K562 (cell line): ENCODE measurements at regions not wholly inside any gene's neighbourhood (a gene's known extent, or its start where the extent isn't known, plus 50 kb on each side); places are given as distances from the start of the nearest gene placed in this dataset.

Experiments
- ATAC-seq: fragments of 200-7000 bp; cut with Tn5 transposase; 3 replicates; pipeline ENCODE4 v1.9.1; 2020; ENCODE audit warnings: moderate library complexity
- BruUV-seq: library from RNA; stranded (reverse); fragments of 400-500 nt; replicated peaks from 2 replicates; lab custom pipeline; 2021; lab: Mats Ljungman, UMichigan
- CTCF ChIA-PET: fragments of 300-600 bp; formaldehyde crosslinking; extraction: SDS; loops from one replicate; lab custom pipeline; 2021; ENCODE audit warnings: low intra/inter-chr PET ratio; lab: Yijun Ruan, JAX
- POLR2A ChIA-PET: fragments of 300-600, 350-650 bp; sonication (Branson Sonifier 250); formaldehyde crosslinking; extraction: SDS; loops from one replicate; lab custom pipeline; 2021; ENCODE audit warnings: antibody characterized with exemption, inconsistent platforms; lab: Yijun Ruan, JAX
- DNase-seq, 4 experiments: peaks; one replicate each; pipeline versions ENCODE4 v3.0.0 to v3.0.0-alpha.2; 2011 to 2018; ENCODE audit warnings: low spot score in 3 of 4, mixed read lengths in 3 of 4; ENCODE audit errors: extremely low read depth in 1 of 4
- FAIRE-seq: peaks from 2 replicates; lab custom pipeline; 2011; peaks lifted over from hg19 to GRCh38; lab: Jason Lieb, UNC
- H2AFZ ChIP-seq: 2 replicates; pipeline ENCODE4 v1.6.0; 2011; ENCODE audit warnings: low read depth, low read length, control low read depth, inconsistent platforms
- H3K27ac ChIP-seq: fragments of 200-600 bp; 3 replicates; pipeline ENCODE4 v1.8.0; 2011; ENCODE audit warnings: low read depth, mild to moderate bottlenecking, control low read depth, inconsistent platforms, low read length, moderate library complexity, mixed read lengths; ENCODE audit errors: extremely low read depth
- H3K27me3 ChIP-seq, 2 experiments: fragments of 300-600 bp in 1 of 2; 2 replicates in 1 of 2; 3 replicates in 1 of 2; pipeline versions ENCODE4 v1.6.0 to v1.8.0; 2011; ENCODE audit warnings: inconsistent platforms in 2 of 2, low read length in 2 of 2, mild to moderate bottlenecking in 1 of 2, mixed read lengths in 1 of 2, moderate library complexity in 1 of 2; ENCODE audit not compliant: control insufficient read depth in 2 of 2, insufficient read depth in 2 of 2
- H3K36me3 ChIP-seq: fragments of 300-600 bp; 3 replicates; pipeline ENCODE4 v1.8.0; 2011; ENCODE audit warnings: mild to moderate bottlenecking, low read length, inconsistent platforms; ENCODE audit not compliant: control insufficient read depth, insufficient read depth
- H3K4me1 ChIP-seq, 2 experiments: fragments of 200-600 bp in 1 of 2; replicated peaks in 1 of 2; 2 replicates in 1 of 2; 3 replicates in 1 of 2; pipeline versions ENCODE4 v1.5.1 to v1.8.0; 2011; ENCODE audit warnings: inconsistent platforms in 2 of 2, low read length in 2 of 2, mild to moderate bottlenecking in 1 of 2, mixed read lengths in 1 of 2, moderate library complexity in 1 of 2; ENCODE audit not compliant: control insufficient read depth in 2 of 2, insufficient read depth in 2 of 2
- H3K4me2 ChIP-seq: 2 replicates; pipeline ENCODE4 v1.6.1; 2011; ENCODE audit warnings: low read length, control low read depth, inconsistent platforms, mixed read lengths; ENCODE audit not compliant: insufficient read depth
- H3K4me3 ChIP-seq: fragments of 200-600 bp; sonication (generic), shearing (Covaris generic); 2 replicates; pipeline ENCODE4 v1.5.1; 2016; ENCODE audit warnings: control low read depth, inconsistent platforms
- H3K79me2 ChIP-seq: fragments of 200-600 bp; 3 replicates; pipeline ENCODE4 v1.8.0; 2011; ENCODE audit warnings: low read length, inconsistent platforms; ENCODE audit not compliant: control insufficient read depth, insufficient read depth
- H3K9ac ChIP-seq, 2 experiments: 2 replicates each; pipeline versions ENCODE4 v1.6.0 to v1.6.1; 2011; ENCODE audit warnings: low read depth in 2 of 2, low read length in 2 of 2, control low read depth in 1 of 2, inconsistent platforms in 1 of 2, mild to moderate bottlenecking in 1 of 2, mixed read lengths in 1 of 2; ENCODE audit not compliant: insufficient read depth in 1 of 2
- H3K9me1 ChIP-seq: one replicate; pipeline ENCODE4 v1.6.0; 2011; ENCODE audit warnings: inconsistent platforms, mild to moderate bottlenecking, low read length, moderate library complexity; ENCODE audit not compliant: control insufficient read depth, insufficient read depth
- H3K9me3 ChIP-seq: replicated peaks from 2 replicates; pipeline ENCODE4 v1.5.1; 2011; ENCODE audit warnings: low read depth, low read length, inconsistent platforms; ENCODE audit not compliant: control insufficient read depth, insufficient read depth
- H4K20me1 ChIP-seq: replicated peaks from 2 replicates; pipeline ENCODE4 v1.6.1; 2011; ENCODE audit warnings: low read length, inconsistent platforms, mixed read lengths; ENCODE audit not compliant: control insufficient read depth, insufficient read depth
- BACH1 ChIP-seq: fragments of 200-800 bp; sonication (Bioruptor generic); IDR thresholded peaks from 2 replicates; pipeline ENCODE4 v1.6.1; 2016; ENCODE audit warnings: missing genetic modification characterization, missing compliant biosample characterization
- BHLHE40 ChIP-seq: IDR thresholded peaks from 2 replicates; pipeline ENCODE4 v1.6.1; 2011; ENCODE audit warnings: low read length, improper control_type of control experiment
- CBX2 ChIP-seq: fragments of 200-600 bp; sonication (generic); IDR thresholded peaks from one replicate; pipeline ENCODE4 v1.6.1; 2012; ENCODE audit warnings: mild to moderate bottlenecking, low read length, inconsistent platforms; ENCODE audit not compliant: insufficient read depth, poor library complexity, severe bottlenecking
- CHCHD3 ChIP-seq: fragments of 250-450 bp; sonication (Bioruptor Pico); IDR thresholded peaks from 2 replicates; pipeline ENCODE4 v2.1.2; 2022; ENCODE audit warnings: mild to moderate bottlenecking
- CTBP1 ChIP-seq: fragments of 450-650 bp; IDR thresholded peaks from 2 replicates; pipeline ENCODE4 v1.6.1; 2016; ENCODE audit warnings: borderline replicate concordance
- E2F6 ChIP-seq, 2 experiments: IDR thresholded peaks; 2 replicates each; pipeline ENCODE4 v1.6.1; 2011; ENCODE audit warnings: borderline replicate concordance in 1 of 2, control low read depth in 1 of 2, low read depth in 1 of 2, low read length in 1 of 2, mild to moderate bottlenecking in 1 of 2, mixed read lengths in 1 of 2, moderate library complexity in 1 of 2; ENCODE audit not compliant: insufficient read depth in 1 of 2, insufficient read length in 1 of 2, poor library complexity in 1 of 2, severe bottlenecking in 1 of 2; ENCODE audit errors: extremely low read depth in 1 of 2
- ESRRA ChIP-seq: fragments of 450-650 bp; IDR thresholded peaks from 2 replicates; pipeline ENCODE4 v1.6.1; 2014; ENCODE audit warnings: low read depth, mild to moderate bottlenecking, moderate library complexity, borderline replicate concordance
- HSF4 ChIP-seq: fragments of 250-450 bp; sonication (Bioruptor Pico); IDR thresholded peaks from 2 replicates; pipeline ENCODE4 v2.1.2; 2022; ENCODE audit warnings: mild to moderate bottlenecking, moderate library complexity, borderline replicate concordance
- LARP7 ChIP-seq: fragments of 450-650 bp; IDR thresholded peaks from 2 replicates; pipeline ENCODE4 v1.6.1; 2016
- MIER1 ChIP-seq: fragments of 450-650 bp; IDR thresholded peaks from 2 replicates; pipeline ENCODE4 v1.6.1; 2016; ENCODE audit warnings: antibody characterized with exemption, mild to moderate bottlenecking, low read depth
- NEUROD1 ChIP-seq: fragments of 150-350 bp; IDR thresholded peaks from 2 replicates; pipeline ENCODE4 v1.6.1; 2014; ENCODE audit warnings: borderline replicate concordance, low read length, low read depth; ENCODE audit not compliant: partially characterized antibody
- POLR2G ChIP-seq: fragments of 200-400 bp; formaldehyde crosslinking; IDR thresholded peaks from 2 replicates; pipeline ENCODE4 v1.6.1; 2017; ENCODE audit warnings: low read depth, mild to moderate bottlenecking, antibody characterized with exemption, low read length, moderate library complexity
- POLR2H ChIP-seq: IDR thresholded peaks from 2 replicates; pipeline ENCODE4 v1.6.1; 2016; ENCODE audit warnings: missing genetic modification characterization, low read depth, mild to moderate bottlenecking, control low read depth, missing compliant biosample characterization, moderate library complexity
- POU5F1 ChIP-seq: fragments of 150-350 bp; IDR thresholded peaks from 2 replicates; pipeline ENCODE4 v1.6.1; 2014; ENCODE audit warnings: borderline replicate concordance, low read length, low read depth, mild to moderate bottlenecking; ENCODE audit not compliant: partially characterized antibody
- RUNX1 ChIP-seq: sonication (generic); IDR thresholded peaks from 2 replicates; pipeline ENCODE4 v1.6.1; 2016; ENCODE audit warnings: antibody characterized with exemption, low read depth
- TCF3 ChIP-seq: sonication (generic); formaldehyde crosslinking; IDR thresholded peaks from 2 replicates; pipeline ENCODE4 v1.4.0; 2020; ENCODE audit warnings: mild to moderate bottlenecking, missing genetic modification reagents
- ZNF24 ChIP-seq: fragments of 450-650 bp; IDR thresholded peaks from 2 replicates; pipeline ENCODE4 v1.6.1; 2016
- ZNF644 ChIP-seq: fragments of 200-800 bp; sonication (Bioruptor generic); IDR thresholded peaks from 2 replicates; pipeline ENCODE4 v1.6.1; 2016; ENCODE audit warnings: low read depth, missing genetic modification characterization, missing compliant biosample characterization
- WGBS: fragments of 100-300 bp; shearing (Covaris generic); methylation state at CpG from one replicate; pipeline ENCODE4 v1.1.6; 2016; ENCODE audit warnings: low coverage, mixed read lengths; ENCODE audit not compliant: insufficient coverage; ENCODE audit errors: missing lambda C conversion rate; 5-methylcytosine and 5-hydroxymethylcytosine counted together
- in situ Hi-C: fragments of 300-500 bp; cut with MboI; formaldehyde crosslinking; loops from 4 replicates; pipeline ENCODE4 v1.15.0; 2018; ENCODE audit warnings: inconsistent platforms, mixed read lengths
- intact Hi-C: fragments of 100-400 bp; cut with micrococcal nuclease; formaldehyde crosslinking; loops from 2 replicates; pipeline ENCODE4 v1.14.2; 2022

DNA sequence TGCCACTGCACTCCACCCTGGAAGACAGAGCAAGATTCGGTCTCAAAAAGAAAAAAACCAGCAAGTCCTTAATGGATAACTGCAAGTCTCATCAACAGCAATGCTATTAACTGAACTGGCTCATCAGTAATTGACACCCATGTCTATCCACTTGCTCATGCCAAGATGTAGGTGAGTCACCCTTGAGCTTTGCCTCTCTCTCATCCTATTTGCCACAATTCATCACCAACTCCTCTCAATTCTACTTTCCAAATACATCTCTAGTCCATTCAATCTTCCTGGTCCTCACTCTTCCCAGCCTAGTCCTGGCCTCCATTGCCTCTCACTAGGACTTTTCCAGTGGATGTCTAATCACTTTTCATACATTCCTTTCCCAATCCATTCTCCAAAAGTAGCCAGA is 103.7 kb upstream of the PRMT6 start:
- no peak for DNase-seq
- Histone ChIP-seq H3K4me3 (no peak overlapping the region), H3K36me3 (no peaks in the 10 kb centered on the region), H3K4me2 (no peak overlapping the region), H3K9me3 (no peaks in the 10 kb centered on the region), H3K9ac (no peak overlapping the region)
- 0% methylated on average over 1 of the region's 1 CpG for WGBS
- no peak for ATAC-seq
- no peak for TF ChIP-seq BACH1 (tag)
- TF ChIP-seq NEUROD1: no peak
- TF ChIP-seq POLR2H: no peak
- TF ChIP-seq CBX2: no peak
- TF ChIP-seq BHLHE40: no peak
- no peak for TF ChIP-seq HSF4 (CRISPR knock-in tag)
- TF ChIP-seq E2F6 (IDR thresholded peaks at IDR 0.05; ENCODE audit: borderline replicate concordance in 1 of 2, extremely low read depth in 1 of 2, insufficient read depth in 1 of 2, insufficient read length in 1 of 2, low read depth in 1 of 2, low read length in 1 of 2, poor library complexity in 1 of 2, severe bottlenecking in 1 of 2): no peak
- no peak for TF ChIP-seq RUNX1
- no peak for TF ChIP-seq TCF3 (CRISPR knock-in tag)
- no peak for TF ChIP-seq ZNF644 (tag)
- no peak for TF ChIP-seq ZNF24
- TF ChIP-seq ESRRA: no peak
- no peak for TF ChIP-seq LARP7
- no peak for TF ChIP-seq CTBP1
- TF ChIP-seq CHCHD3 (CRISPR knock-in tag): no peak
- TF ChIP-seq MIER1: no peak
- no peak for TF ChIP-seq POLR2G
- TF ChIP-seq POU5F1: no peak
- TF ChIP-seq, all 486 proteins: peak for 0
- in situ Hi-C loops: no loop called here
- Histone ChIP-seq H3K9me1 (no peaks in the 10 kb centered on the region), H3K27me3 (no peaks in the 10 kb centered on the region), H3K4me1 (no peaks in the 10 kb centered on the region), H2AFZ (no peak overlapping the region), H4K20me1 (no peaks in the 10 kb centered on the region), H3K79me2 (no peaks in the 10 kb centered on the region), H3K27ac (no peak overlapping the region)
- ChIA-PET POLR2A (no interaction called here), CTCF (no interaction called here)
- intact Hi-C loops: no loop called here
- FAIRE-seq: no peak
- no TSS peak for BruUV-seq
